ENCODE measurements at regions not wholly inside any gene's neighbourhood (a gene's known extent, or its start where the extent isn't known, plus 50 kb on each side); places are given as distances from the start of the nearest gene placed in this dataset.
A peak's percentile ranks its signal among the peaks of the same experiment; 100 is the strongest.
"Not testable (repeated sequence)": the region's sequence is repeated elsewhere in the genome, so short reads cannot be mapped to it uniquely, and the experiment has no call there.

- no peak for DNase-seq (ENCODE audit: low read depth)
These were observed 925.3 kb upstream of the CDH10 start for GRCh38 chr5:25570067-25570583.

DNA sequence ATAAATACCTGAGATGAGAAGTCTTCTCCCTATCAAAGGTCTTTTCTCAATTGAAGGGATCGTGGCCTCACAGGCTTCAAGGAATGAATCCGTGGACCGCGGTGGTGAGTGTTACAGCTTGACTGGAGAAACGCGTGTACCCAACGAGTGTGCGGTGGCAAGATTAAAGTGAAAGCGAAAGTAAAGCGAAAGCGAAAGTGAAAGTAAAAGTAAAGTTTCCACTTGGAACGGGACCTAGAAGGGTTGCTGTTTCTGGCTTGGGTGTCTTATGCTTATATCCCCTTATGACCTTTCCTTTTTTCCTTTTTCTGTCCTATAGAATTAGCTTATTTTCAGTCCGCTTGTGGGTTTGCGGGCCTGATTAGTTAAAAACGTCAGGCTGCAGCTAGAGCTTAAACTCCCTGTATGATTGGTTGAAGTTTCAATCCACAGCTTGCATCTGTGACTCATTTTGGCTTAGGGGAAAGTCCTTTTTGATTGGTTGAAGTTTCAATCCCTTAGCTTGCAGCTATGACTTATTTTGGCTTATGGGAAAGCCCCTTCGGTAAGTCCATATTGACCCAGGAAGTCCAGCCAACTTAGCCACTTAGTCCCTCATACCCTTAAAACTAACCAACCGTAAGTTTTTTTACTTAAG, 924.3 kb upstream of the CDH10 start:
- no peak for DNase-seq (ENCODE audit: low read depth)

GRCh38 chr5:25568294-25568693, 923.5 kb upstream of the CDH10 start:
- no peak for DNase-seq (ENCODE audit: low read depth)

DNA sequence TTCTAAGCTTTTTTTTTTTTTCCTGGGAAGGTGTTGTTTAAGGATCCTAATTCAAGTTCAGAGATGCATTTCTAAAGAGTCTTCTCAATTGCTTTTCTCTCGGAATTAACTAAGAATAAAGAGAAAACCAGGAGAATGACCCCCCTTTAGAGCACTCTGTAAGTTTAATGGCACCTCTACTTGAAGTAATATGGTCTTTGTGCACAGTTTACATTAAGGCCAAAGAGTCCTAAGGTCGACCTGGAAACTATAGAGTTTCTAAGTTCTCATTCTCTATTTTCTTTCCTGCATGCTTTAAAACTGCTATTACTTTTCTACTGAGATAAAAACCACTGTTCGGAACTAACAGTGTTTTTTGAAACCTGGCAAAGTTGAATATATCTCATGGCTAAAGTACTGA, 923.1 kb upstream of the CDH10 start:
- no peak for DNase-seq (ENCODE audit: low read depth)

DNA sequence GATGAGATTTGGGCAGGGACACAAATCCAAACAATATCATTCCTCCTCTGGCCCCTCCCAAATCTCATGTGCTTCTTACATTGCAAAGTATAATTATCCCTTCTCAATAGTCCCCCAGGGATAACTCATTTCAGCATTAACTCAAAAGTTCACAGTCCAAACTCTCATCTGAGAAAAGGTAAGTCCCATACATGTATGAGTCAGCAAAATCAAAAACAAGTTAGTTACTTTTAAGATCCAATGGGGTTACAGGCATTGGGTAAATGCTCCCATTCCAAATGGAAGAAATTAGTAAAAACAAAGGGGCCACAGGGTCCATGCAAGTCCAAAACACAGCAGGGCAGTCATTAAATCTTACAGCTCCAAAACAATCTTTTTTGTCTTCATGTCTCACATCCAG, 917.9 kb upstream of the CDH10 start:
- no peak for DNase-seq (ENCODE audit: low read depth)

DNA sequence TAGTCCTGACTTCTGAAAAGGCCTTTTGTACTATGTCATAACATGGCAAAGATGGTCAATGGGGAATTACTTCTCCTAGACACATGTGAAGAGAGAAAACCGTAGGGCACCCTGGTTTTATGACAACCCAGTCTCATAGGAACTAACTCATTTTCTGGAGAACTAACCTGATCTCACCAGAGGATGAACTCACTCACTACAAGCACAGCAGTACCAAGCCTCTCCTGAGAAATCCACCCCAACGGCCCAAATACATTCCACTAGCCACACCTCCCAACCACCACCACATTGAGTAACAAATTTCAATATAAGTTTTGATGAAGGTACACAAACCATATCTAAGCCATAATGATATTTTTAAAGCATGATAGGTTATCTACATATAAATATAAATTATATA, 909.3 kb upstream of the CDH10 start:
- DNase-seq (ENCODE audit: low read depth): no peak

GRCh38 chr5:25552871-25553481, 908.2 kb upstream of the CDH10 start:
- no peak for DNase-seq (ENCODE audit: low read depth)

- no peak for DNase-seq (ENCODE audit: low read depth)
These were observed 906.0 kb upstream of the CDH10 start for GRCh38 chr5:25550793-25551192.

DNA sequence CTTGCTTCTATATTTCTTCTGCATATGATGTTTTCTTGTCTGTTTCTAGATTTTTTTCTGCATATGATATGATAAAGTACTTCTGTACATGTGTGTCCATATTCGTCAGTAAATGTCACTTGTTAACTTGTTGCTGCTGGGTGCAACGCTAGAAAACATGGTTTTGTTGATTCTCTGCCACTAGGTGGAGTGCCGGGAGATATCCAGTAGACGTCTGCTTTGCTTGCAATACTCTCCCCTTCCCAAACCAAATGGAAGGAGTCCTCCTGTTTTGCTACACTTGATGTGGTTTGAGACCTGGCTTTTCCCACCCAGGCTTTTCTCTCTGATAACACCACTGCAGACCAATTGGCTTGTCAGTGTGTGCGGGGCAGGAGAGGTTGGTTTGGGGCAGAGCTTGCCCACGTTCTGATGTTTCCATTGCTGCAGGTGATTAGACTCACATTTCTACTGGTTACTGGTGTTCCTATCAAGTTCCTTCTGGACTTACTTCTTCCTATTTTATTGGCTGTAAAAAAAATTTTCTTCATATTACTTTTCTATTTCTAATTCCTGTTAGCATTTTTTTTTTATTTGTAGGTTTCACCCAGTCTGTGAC, 900.0 kb upstream of the CDH10 start:
- peak; percentile 12 for DNase-seq (ENCODE audit: low read depth)

DNA sequence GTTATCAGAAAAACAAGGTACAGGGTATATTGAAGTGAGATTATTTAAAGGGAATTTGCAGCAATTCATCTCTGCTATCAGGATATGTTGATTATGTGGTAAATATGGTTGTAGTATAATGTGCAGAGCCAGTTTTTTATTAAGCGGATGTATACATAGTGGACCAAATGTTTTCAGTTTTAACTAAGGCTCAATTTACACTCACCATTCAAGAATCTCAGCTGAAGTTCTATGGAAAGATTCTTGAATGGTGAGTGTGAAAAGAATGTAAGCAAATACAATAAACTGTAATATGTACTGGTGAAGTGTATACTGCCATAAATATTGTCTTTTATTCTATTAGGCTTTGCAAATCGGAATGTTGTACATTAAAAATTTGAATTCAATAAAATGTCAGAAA, 895.9 kb upstream of the CDH10 start:
- no peak for DNase-seq (ENCODE audit: low read depth)

DNA sequence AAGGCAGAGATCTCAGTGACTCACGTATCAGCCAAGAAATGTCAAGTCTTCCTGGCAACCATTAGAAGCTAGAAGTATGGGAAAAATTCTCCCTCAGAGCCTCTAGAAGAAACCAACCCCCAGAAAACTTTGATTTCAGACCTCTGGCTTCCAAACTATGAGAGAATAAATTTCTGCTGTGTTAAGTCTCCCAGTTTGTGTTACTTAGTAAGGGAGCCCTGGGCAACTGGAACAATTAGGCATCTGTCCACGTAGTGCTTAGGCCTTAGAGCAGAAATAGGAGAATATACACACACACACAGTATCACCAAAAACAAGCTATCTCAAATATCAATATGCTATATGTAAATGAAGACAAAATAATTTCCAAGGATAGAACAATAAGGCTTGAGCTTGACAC, 894.8 kb upstream of the CDH10 start:
- DNase-seq (ENCODE audit: low read depth): no peak

DNA sequence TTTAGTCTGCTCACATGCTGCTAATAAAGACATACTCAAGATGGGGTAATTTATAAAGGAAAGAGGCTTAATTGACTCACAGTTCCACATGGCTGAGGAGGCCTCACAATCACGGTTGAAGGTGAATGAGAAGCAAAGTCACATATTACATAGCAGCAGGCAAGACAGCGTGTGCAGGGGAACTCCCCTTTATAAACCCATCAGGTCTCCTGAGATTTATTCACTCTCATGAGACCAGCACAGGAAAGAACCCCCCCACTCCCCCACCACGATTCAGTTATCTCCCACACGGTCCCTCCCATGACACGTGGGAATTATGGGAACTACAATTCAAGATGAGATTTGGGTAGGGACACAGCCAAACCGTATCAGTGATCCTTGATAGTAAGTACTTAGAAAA, 891.7 kb upstream of the CDH10 start:
- DNase-seq (ENCODE audit: low read depth): not testable (repeated sequence)

DNA sequence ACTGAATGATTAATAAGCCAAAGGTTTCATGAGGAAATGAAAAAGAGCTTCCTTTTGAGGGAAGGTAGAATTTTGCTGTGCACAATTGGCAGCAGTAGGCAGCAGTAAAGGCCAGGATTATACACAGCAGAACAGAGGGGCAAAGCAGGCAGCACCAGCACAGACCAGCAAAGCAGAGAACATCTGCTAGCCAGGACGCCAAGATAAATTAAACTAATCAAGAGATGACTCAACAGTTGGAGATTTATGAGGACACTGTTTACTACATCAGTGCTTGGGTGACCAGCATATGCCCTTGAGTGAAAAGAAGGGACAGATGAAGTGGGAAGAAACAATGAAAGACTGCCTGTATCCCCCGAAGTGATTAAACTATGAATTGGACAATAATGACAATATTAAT, 871.4 kb upstream of the CDH10 start:
- DNase-seq (ENCODE audit: low read depth): no peak

DNA sequence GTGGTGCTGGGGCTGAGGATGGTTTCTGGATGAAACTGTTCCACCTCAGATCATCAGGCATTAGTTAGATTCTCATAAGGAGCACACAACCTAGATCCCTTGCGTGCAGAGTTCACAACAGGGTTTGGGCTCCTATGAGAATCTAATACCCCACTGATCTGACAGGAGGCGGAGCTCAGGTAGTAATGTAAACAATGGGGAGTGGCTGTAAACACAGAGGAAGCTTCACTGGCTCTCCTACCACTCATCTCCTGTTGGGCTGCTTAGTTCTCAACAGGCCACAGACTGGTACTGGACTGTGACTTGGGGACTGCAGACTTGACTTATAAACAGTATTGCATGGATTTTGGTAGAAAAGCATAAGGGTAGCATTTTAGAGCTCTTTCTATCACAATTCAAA, 870.7 kb upstream of the CDH10 start:
- DNase-seq (ENCODE audit: low read depth): no peak

DNA sequence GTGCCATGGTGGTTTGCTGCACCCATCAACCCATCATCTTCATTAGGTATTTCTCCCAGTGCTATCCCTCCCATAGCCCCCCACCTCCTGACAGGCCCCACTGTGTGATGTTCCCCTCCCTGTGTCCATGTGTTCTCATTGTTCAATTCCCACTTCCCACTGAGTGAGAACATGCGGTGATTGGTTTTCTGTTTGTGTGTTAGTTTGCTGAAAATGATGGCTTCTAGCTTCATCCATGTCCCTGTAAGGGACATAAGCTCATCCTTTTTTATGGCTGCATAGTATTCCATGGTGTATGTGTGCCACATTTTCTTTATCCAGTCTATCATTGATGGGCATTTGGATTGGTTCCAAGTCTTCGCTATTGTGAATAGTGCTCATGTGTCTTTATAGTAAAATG, 865.9 kb upstream of the CDH10 start:
- DNase-seq (ENCODE audit: low read depth): not testable (repeated sequence)

DNA sequence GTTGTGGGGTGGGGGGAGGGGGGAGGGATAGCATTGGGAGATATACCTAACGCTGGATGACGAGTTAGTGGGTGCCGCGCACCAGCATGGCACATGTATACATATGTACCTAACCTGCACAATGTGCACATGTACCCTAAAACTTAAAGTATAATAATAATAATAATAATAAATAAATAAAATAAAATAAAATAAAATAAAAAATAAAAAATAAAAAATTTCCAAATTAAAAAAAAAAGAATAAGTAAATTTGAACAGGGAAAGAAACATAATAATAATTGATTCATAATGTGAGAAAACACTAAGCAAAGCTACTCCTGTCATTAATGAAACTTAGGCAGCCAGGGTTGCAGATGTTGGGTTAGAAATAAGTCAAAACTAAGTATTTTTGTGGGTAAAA, 863.2 kb upstream of the CDH10 start:
- not testable (repeated sequence) for DNase-seq (ENCODE audit: low read depth)

GRCh38 chr5:25500635-25501034, 855.9 kb upstream of the CDH10 start:
- no peak for DNase-seq (ENCODE audit: low read depth)

DNA sequence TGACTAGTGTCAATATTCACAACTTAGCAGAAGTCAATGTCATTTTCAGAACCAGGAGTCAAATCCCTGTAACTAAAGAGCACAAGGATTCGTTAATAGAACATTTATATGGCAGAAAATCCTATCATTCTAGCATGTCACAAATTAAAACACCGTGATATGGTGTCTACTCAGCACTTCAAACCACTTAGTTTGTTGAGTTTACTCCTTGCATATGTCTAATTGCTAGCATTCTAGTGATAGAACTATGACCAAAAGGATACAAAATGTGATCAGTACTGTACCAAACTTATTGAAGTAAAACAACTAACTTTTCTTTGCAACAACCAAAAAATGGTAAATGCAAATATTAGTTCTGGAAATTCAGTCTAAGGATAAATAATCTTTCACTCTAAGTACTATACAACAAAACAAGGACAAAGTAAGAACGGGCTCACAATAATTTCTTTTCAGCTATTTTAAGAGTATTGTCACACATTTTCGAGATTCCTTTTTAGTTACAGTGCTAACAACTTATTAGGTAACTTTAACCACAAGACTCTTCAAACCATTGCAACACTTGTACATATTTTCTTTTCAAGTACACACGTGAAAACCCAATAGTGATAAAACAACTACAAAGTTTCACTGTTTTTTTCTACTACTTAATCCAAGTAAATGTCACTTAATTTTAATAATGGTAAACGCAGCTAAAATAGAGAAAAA, 845.2 kb upstream of the CDH10 start:
- no peak for DNase-seq (ENCODE audit: low read depth)

DNA sequence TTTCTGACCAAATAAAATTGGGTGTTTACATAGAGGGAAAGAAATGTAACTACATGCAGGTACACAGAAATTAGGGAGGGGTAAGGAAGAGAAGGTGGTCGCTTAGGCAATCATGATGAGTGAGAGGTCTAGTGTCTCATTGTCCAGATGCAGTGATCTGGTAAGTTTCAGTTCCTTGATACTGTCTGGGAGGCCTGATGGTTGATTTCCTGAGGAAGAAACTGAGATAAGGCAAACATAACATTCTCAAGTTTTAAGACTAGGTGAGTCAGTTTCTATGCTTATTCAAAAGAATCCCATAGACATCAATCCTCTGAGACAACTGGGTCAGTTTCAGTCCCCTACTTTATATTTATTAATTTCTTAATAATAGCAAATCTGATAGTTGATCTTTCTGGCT, 843.3 kb upstream of the CDH10 start:
- DNase-seq (ENCODE audit: low read depth): no peak

DNA sequence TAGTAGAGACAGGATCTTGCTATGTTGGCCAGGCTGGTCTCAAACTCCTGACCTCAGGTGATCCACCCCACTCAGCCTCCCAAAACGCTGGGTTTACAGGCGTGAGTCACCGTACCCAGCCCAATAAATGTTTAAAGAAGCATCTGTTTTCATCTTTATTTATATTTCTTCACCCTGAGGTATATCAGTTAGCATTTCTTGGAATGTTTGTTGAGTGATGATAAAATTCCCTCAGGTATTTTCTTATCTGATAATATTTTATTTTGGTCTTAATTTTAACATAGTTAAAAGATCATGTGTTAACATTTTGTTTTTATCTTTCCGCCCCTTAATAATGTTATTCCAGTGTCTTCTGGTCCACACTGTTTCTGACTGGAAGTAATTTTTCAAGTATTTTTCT, 839.6 kb upstream of the CDH10 start:
- DNase-seq (ENCODE audit: low read depth): no peak

- no peak for DNase-seq (ENCODE audit: low read depth)
These were observed 836.7 kb upstream of the CDH10 start for GRCh38 chr5:25481463-25481862.

DNA sequence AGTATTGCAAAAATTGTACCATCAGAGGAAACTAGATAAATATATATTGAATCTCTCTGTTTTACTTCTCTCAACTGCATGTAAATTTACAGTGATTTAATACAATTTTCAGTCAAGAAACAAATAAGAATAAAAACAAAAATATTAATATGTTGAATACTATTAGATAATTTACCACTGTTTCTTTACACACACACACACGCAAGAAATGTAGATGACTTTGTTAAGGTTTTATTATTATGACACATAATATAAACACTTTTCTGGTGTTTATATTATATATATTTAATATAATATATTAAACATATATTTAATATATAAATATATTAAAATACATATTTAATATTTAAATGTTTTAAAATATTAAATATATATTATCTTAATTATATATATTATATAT, 814.3 kb upstream of the CDH10 start:
- DNase-seq (ENCODE audit: low read depth): no peak

DNA sequence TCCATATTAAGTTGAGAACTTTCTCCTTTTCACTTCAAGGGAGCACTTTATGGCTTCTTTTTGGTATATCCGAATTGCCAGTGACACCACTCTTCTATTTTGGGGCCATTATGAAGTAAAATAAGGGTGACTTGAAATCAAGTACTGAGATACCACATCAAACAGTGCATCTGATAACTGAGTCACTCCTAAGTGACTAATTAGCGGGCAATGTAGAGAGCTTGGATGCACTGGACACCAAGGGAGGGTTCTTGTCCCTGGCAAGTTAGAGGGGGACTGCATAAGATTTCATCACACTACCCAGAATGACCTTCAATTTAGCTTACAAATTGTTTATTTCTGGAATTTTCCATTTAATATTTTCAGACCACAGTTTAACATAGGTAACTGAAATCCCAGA, 813.9 kb upstream of the CDH10 start:
- DNase-seq (ENCODE audit: low read depth): peak; percentile 1
